ENCODE measurements at regions not wholly inside any gene's neighbourhood (a gene's known extent, or its start where the extent isn't known, plus 50 kb on each side); places are given as distances from the start of the nearest gene placed in this dataset.
"Not testable (repeated sequence)": the region's sequence is repeated elsewhere in the genome, so short reads cannot be mapped to it uniquely, and the experiment has no call there.

- peak; percentile 67 for DNase-seq
Measured at GRCh38 chr1:193406901-193407300, 220.5 kb upstream of the B3GALT2 start.

- no peak for DNase-seq
Measured at GRCh38 chr1:193404236-193404635, 217.8 kb upstream of the B3GALT2 start.

DNA sequence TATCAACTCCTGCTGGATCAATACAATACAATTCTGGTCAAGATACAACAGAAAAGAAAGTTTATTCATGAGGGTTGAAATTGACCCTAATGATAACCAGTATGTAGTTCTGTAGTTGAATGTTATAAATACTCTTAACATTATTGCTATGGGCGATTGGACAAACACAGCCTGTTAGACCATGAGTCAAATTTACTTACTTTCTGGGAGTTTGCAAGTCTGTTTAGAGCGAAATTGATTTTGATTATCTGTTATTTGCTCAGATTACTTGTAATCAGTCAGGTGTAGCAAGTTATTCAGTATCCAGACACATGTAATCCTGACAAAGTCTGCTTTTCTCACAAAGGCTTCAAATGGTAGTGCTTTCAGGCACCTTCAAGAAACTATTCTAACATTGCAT lies 216.6 kb upstream of the B3GALT2 start:
- DNase-seq: no peak

DNA sequence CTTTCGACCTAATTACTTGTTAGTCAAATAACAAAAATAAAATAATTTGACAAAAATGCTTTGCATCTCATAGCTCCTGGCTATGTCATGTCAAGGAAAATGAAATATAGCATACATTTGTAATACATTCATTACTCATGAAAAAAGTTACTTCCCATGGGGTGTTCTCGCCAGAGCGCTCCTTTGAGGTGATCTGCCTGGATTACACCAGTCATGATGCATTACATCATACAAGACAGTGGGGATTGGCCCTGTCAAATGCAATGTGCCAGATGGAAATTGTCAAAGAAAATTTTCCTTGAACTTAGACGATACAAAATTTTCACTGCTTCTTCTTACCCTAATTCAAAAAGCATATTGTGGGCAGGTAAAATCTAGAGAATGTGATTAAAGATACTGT lies 215.6 kb upstream of the B3GALT2 start:
- DNase-seq: peak; percentile 44

DNA sequence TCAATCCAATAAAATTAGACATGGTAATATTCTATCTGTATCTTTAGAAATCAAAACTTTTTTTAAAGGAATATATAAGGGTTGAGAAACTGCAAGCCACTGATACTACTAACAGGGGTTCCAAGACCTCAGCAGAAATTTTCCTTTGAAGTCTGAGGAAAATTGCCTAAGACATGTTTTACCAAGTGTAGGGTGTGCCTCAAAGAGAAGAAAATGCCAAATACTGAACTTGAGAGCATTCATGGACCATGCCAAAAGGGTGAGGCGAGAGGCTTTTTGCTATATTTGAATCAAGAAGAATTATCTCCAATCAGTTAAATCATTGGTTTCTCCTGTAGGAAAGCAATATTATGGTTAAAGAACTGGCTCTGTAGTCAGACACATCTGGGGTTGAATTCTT lies 207.9 kb upstream of the B3GALT2 start:
- no peak for DNase-seq

- no peak for DNase-seq
Measured at GRCh38 chr1:193392686-193393085, 206.3 kb upstream of the B3GALT2 start.

DNA sequence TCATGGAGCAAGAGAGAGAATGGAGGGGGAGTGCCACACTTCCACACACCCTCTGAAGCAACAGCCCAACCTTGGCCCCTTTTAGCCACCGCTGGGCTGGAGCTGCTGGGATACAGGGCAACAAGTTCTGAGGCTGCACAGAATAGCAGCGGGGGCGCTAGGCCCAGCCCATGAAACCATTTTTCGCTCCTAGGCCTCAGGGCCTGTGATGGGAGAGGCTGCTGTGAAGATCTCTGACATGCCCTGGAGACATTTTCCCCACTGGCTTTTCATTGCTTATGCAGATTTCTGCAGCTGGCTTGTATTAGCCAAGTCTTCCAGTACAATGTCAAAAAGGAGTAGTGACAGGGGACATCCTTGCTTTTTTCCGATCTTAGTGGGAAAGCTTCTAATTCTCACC lies 202.3 kb upstream of the B3GALT2 start:
- DNase-seq: no peak

DNA sequence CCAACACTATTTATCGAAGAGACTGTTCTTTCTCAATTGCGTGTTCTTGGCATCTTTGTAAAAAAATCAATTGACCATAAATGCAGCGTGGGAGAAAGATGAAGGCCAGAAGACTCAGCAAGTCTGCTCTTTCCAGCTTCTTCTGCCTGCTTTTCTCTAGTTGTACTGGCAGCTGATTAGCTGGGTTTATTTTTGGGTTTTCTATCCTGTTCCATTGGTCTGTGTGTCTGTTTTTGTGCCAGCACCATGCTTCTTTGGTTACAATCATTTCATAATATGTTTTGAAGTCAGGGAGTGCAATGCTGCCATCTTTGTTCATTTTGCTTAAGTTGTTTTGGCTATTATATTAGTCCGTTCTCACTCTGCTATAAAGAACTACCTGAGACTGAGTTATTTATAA lies 201.8 kb upstream of the B3GALT2 start:
- no peak for DNase-seq

GRCh38 chr1:193387406-193387805 lies 201.0 kb upstream of the B3GALT2 start:
- DNase-seq: no peak

DNA sequence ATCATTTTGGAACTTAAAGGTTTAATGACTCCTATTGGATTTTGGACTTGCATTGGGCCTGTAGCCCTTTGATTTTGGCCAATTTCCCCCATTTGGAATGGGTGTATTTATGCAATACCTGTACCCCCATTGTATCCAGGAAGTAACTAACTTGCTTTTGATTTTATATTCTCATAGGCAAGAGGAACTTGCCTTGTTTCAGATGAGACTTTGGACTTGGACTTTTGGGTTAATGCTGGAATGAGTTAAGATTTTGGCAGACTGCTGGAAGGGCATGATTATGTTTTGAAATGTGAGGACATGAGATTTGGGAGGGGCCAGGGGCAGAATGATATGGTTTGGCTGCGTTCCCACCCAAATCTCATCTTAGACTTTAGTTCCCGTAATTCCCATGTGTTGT lies 192.0 kb upstream of the B3GALT2 start:
- not testable (repeated sequence) for DNase-seq

DNA sequence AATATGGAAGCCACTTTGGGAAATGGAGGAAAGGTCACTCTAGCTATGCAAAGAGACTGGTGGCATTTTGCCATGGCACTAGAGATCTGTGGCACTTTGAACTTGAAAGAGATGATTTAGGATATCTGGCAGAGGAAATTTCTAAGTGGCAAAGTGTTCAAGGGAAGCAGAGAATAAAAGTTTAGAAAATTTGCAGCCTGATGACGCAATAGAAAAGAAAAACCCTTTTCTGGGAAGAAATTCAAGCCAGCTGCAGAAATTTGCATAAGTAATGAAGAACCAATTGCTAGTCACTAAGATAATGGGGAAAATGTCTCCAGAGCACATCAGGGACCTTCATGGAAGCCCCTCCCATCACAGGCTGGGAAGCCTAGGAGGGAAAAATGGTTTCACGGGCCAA lies 191.1 kb upstream of the B3GALT2 start:
- no peak for DNase-seq

DNA sequence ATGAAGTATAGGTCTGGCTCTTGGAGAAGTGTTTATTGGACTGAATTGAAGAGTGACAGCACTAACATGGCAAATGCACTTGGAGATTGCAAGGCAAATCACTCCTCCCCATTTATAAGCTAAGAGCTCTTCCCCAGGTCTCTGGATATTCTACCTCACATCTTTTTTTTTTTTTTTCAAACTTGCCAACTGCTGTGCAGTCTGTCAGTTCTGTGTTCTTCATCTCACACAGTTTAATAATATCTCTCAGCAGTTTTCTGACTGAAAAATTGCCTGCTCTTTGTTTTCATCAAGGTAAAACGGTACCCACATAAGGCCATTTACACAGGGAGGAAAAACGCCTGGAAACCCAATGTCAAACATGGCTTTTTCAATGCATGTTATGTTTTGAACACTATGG lies 186.1 kb upstream of the B3GALT2 start:
- DNase-seq: no peak

DNA sequence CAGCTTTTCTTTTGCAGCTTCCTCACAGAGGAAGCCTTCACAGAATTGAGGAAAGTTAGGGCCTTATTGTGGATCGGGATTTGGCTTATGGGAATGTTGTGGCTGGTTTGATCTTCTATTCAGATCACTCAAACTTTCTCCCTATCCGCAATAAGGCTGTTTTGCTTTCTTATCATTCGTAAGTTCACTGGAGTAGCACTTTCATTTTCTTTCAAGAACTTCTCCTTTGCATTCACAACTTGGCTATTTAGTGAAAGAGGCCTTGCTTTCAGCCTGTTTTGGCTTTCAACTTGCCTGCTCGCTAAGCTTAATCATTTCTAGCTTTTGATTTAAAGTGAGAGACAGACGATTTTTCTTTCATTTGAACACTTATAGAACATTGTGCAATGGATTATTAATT lies 181.9 kb upstream of the B3GALT2 start:
- DNase-seq: no peak

DNA sequence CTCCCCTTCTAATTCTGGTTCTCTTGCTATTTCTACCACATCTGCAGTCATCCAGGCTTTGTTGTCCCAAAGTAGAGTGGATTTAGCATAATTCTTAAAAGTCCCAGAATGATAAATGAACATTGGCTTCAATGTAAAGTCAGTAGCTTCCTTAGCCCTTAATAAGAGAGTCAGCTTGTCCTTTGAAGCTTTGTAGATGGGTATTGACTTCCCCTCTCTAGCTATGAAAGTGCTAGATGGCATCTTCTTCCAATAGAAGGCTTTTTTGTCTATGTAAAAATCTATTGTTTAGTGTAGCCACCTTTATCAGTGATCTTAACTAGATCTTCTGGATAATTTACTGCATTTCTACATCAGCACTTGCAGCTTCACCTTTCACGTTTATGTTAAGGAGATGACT lies 181.4 kb upstream of the B3GALT2 start:
- no peak for DNase-seq

- DNase-seq: no peak
Measured at GRCh38 chr1:193366764-193367507, 180.5 kb upstream of the B3GALT2 start.

DNA sequence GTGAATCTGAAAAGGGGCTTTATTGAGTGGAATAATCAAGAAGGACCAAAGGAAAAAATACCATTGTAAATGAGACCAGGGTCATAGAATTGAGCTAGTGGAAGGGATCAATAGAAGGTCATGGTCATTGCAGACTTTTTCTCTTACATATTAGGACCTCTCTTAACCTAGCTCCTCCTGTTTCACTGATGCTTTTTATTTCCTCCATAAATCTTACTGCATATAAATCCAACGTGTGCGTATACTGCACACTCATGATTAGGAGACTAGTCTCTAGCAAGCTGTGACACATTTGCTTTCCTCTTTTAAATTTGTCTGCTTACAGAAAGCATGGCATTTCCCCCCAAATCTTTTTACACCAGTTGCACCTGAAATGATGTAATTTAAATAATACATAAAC lies 179.6 kb upstream of the B3GALT2 start:
- DNase-seq: no peak

DNA sequence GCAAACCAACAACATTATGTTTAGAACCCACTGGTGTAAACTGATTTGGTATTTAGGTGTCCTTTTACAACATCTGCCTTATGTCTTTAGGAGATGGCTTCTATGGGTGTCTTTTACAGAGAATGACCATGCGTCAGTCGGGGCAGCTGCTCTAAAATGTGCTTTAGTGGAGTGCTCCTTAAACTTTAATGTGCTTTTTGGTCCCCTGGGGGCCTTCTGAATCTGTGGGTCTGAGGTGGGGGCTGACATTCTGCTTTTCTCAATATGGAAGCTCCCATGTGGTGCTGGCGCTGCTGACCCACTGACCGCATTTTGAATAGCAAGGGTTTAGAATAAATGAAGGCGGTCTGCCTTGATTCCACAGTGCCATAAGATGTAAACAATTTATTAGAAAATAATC lies 173.2 kb upstream of the B3GALT2 start:
- DNase-seq: no peak

- DNase-seq: no peak
Measured at GRCh38 chr1:193358419-193358818, 172.0 kb upstream of the B3GALT2 start.

DNA sequence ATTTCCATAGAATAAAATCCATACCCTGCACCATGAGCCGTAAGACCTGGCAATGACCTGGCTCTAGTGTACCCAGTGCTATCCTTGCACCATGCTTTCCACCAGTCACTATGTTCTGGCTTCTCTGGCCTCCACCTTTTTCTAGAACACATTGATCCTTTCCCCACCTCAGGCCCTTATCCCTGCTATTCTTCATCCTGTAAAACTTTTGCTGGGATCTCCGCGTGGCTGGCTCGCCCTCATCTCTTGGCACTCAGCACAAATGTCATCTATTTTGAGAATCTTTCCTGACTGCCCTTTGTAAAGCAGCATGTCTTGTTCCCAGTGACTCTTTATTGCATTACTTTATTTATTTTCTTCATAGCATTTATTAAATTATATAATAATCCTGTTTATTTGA lies 169.8 kb upstream of the B3GALT2 start:
- DNase-seq: no peak

GRCh38 chr1:193355626-193356025 lies 169.2 kb upstream of the B3GALT2 start:
- DNase-seq: no peak

DNA sequence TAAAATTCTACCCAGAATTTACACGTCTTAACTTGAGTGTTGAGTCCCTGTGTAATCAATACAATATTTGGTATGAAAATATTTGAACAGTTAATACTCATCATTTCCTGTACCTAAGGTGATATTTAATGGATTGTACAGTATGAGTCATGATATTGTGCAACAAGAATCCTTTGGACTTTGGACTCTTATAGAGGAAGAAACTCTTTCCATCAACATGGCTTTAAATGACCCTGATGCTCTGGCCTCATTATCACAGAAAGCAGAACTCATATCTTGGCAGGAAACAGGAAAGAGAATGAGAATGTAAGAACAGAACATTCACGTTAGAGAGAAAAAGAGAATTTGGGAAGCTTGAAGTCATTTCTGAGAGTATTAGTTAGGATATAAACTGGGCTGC lies 168.8 kb upstream of the B3GALT2 start:
- peak; percentile 29 for DNase-seq

DNA sequence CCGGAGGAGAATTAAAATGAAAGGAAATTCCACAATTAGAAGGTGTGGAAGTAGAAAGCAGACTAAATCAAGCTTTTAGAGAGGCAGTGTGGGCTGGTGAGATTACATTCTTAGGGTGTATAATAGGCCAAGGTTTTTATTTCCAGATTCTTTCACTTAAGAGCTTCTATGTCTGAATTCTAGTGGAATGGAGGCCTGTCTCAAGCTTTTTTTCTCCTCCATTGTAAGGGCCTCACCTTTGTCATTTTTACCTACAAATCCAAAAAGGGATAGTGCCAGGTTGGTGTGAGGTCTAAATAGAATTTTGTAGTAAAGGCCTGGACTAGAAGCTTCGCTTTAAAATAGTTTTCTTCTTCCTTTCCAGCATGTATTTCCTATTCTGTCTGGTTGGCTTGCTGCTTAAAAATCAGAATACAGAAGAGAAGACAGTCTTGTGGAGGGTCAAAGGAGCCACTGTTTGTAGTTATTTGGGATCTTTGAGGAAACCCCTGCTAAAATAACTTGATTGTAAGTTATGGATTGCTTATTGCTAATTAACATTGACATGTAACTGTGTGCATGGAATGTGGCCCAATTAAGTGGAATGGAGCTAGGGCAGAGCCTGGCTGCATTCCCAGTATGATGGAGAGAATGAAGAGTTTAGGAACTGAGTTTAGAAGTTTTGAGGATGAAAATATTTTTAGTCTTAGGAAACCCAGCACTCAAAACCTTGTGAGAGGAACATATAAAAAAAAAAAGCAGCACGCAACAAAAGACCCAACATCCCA lies 162.5 kb upstream of the B3GALT2 start:
- no peak for DNase-seq

DNA sequence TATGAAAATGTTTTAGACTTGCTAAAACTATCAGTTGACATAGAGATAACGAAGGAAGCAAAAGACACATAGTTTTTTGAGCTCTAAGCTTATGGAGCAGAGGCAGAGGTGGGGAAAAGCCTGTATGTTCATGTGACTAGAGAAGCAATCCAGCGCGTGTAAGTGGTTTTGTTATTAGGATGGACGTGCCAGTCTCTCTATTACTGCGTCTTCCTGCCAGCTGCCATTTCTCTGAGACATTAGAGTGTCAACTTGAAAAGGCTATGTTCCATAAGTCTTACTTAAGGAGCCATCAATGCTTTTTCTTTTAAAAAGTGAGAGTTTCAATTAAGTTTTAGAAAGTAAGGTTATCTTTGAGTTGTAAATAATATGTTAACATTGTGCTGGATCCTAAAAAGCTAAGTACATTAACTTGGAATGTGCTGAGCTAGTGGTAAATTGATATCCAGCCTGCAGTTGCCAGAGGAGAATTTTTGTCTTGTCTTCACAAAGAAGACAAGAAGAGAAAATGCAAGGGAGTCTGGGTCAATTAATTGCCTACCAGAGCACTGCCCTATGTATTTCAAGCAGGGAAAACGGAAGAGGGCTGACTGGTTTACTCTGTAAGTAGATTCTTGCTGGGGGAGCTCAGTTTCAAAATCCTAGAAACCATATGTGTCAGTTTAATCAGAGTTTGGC lies 161.8 kb upstream of the B3GALT2 start:
- peak; percentile 61 for DNase-seq

DNA sequence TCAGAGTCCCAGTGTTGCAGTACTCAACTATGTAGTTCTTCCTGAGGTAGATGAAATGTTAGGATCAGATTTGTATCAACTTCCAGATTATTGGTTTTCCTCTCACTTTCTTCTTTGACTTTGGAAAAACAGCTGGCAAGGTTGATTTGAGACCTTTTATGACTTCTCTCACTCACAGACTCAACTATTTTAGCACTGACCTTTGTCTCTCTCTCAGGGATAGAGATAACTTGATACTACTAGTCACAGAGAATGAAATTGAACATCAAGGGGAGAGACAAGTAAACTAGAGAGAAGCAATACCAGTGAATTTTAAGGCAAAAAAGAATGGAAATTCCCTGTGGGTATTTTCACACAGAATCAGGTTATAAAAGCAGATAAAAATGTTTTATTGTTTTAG lies 159.7 kb upstream of the B3GALT2 start:
- DNase-seq: no peak

Data from fibroblast of upper back skin (primary cell).